GM21423 (cell line): ENCODE measurements at regions not wholly inside any gene's neighbourhood (a gene's known extent, or its start where the extent isn't known, plus 50 kb on each side); places are given as distances from the start of the nearest gene placed in this dataset.
"Not testable (repeated sequence)": the region's sequence is repeated elsewhere in the genome, so short reads cannot be mapped to it uniquely, and the experiment has no call there.

ENCODE experiments used
- ATAC-seq: cut with Tn5 transposase; IDR thresholded peaks from one replicate; pipeline ENCODE4 v1.9.1; 2021; ENCODE audit warnings: mild to moderate bottlenecking, moderate library complexity; ENCODE audit not compliant: unreplicated experiment

GRCh38 chr2:222000326-222000725 is 298.5 kb downstream of the PAX3 start:
- no peak for ATAC-seq

- ATAC-seq = no peak
These were observed 299.1 kb downstream of the PAX3 start for GRCh38 chr2:221999717-222000116.

GRCh38 chr2:221999166-221999565 is 299.6 kb downstream of the PAX3 start:
- no peak for ATAC-seq

GRCh38 chr2:221997683-221998082 is 301.1 kb downstream of the PAX3 start:
- no peak for ATAC-seq

GRCh38 chr2:221997100-221997499 is 301.7 kb downstream of the PAX3 start:
- ATAC-seq = no peak

- ATAC-seq = no peak
These were observed 303.9 kb downstream of the PAX3 start for GRCh38 chr2:221994926-221995325.

GRCh38 chr2:221984376-221984775 is 314.4 kb downstream of the PAX3 start:
- ATAC-seq = not testable (repeated sequence)

- no peak for ATAC-seq
These were observed 316.8 kb downstream of the PAX3 start for GRCh38 chr2:221981912-221982470.

GRCh38 chr2:221975151-221975550 is 323.6 kb downstream of the PAX3 start:
- no peak for ATAC-seq

GRCh38 chr2:221973902-221974301 is 324.9 kb downstream of the PAX3 start:
- no peak for ATAC-seq

GRCh38 chr2:221973502-221973901 is 325.3 kb downstream of the PAX3 start:
- no peak for ATAC-seq

- no peak for ATAC-seq
These were observed 325.9 kb downstream of the PAX3 start for GRCh38 chr2:221972813-221973478.

GRCh38 chr2:221970389-221970788 is 328.4 kb downstream of the PAX3 start:
- no peak for ATAC-seq

- no peak for ATAC-seq
These were observed 329.0 kb downstream of the PAX3 start for GRCh38 chr2:221969830-221970144.

GRCh38 chr2:221969087-221969829 is 329.5 kb downstream of the PAX3 start:
- peak; percentile 85 for ATAC-seq

- no peak for ATAC-seq
These were observed 336.6 kb downstream of the PAX3 start for GRCh38 chr2:221962186-221962585.

GRCh38 chr2:221961561-221961960 is 337.2 kb downstream of the PAX3 start:
- ATAC-seq = no peak

- no peak for ATAC-seq
These were observed 340.6 kb downstream of the PAX3 start for GRCh38 chr2:221958224-221958623.

- no peak for ATAC-seq
These were observed 350.7 kb downstream of the PAX3 start for GRCh38 chr2:221948076-221948475.

GRCh38 chr2:221944452-221944851 is 354.3 kb downstream of the PAX3 start:
- ATAC-seq = not testable (repeated sequence)

GRCh38 chr2:221943076-221943810 is 355.6 kb downstream of the PAX3 start:
- no peak for ATAC-seq
